ENCODE measurements at regions not wholly inside any gene's neighbourhood (a gene's known extent, or its start where the extent isn't known, plus 50 kb on each side); places are given as distances from the start of the nearest gene placed in this dataset.

DNA sequence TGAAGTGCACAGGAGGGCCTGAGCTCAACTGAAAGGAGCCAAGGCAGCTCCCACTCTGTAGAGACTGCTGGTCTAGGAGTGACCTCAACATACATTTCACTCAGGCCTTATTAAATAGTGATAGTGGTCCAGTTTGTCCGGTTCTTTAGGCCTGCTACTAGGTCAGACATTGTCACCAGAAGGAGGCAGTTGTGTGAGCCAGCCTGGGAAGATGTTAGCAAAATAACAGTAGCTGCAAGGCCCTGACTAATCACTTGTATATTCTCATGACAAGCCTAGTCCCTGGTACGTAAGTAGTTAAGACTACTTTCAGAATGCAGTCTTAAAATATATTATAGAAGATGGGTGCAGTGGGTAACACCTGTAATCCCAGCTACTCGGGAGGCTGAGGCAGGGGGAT lies 264.0 kb upstream of the CAMK1G start:
- no peak for FAIRE-seq

GRCh38 chr1:209323743-209324142 lies 259.8 kb upstream of the CAMK1G start:
- FAIRE-seq (no peak), DNase-seq (ENCODE audit: low spot score in 2 of 2) (no peak)

More for the DNA sequence above, 264.0 kb upstream of the CAMK1G start:
- no peak for DNase-seq (ENCODE audit: low spot score in 2 of 2)

DNA sequence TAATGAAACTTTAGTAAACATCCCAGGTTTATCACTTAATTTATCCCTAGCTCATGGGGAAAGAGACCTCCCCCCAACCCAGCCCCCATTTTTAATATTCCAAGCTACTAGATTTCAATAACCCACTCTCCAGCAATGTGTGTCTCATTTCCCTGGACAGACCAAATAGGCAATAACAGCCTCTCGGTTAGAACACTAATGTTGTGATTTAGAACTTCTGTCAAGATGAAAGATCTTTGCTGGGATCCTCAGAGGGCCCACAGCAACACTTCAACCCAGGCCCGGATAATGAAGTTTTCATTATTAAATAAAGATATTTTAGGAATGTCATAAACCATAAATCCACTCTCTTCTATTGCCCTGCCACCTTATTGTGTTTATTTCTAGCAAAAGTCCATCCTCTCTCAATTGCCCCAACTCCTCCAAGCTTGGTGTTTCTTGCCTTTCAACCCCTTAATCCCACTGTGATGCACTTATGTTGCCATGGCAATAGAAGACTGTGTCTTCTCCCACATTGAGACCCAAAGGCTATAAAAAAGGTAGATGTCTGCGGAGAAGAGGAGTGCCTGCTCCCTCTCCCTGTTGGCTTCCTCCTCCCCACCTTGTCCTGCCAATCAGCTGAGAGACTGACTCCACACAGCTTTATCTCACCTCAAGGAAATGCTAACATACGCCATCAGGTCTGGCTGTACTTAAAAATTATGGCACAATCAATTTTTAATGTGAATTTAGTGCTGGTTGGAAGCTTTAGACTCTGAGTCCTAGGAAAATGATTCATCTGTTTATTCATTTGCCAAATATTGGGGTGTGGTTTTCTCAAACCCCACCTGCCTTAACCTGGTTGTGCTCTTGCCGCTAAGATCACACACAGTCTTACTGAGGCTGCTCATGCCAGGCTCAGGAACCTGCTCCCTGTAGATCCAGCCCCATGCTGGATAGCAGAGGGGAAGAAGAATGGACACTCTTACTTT lies 258.3 kb upstream of the CAMK1G start:
- FAIRE-seq, result no peak
- DNase-seq (ENCODE audit: low spot score in 2 of 2), result no peak

- DNase-seq (ENCODE audit: low spot score in 2 of 2) (no peak), FAIRE-seq (no peak)
These were observed 257.4 kb upstream of the CAMK1G start for GRCh38 chr1:209326076-209326475.

GRCh38 chr1:209326831-209327230 lies 256.7 kb upstream of the CAMK1G start:
- DNase-seq (ENCODE audit: low spot score in 2 of 2) (no peak), FAIRE-seq (no peak)

DNA sequence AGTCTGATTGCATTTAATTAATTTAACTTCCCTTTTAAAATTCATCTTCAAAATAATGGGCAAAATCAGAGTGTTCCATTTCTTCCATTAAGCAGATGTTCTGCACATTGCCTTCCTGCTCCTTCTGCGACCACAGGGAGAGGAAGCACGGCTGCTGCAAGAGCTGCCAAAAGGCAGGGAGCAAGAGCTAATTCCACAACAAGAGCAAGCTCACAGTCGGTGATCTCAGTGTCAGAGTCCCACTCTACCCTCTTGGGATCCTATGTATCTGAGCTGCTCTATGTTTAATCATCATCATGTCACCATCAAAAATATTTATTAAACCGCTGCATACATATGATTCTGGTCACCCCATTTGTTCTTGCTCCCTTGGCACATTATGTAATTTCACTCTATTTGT lies 255.3 kb upstream of the CAMK1G start:
- FAIRE-seq, result no peak
- DNase-seq (ENCODE audit: low spot score in 2 of 2), result no peak

DNA sequence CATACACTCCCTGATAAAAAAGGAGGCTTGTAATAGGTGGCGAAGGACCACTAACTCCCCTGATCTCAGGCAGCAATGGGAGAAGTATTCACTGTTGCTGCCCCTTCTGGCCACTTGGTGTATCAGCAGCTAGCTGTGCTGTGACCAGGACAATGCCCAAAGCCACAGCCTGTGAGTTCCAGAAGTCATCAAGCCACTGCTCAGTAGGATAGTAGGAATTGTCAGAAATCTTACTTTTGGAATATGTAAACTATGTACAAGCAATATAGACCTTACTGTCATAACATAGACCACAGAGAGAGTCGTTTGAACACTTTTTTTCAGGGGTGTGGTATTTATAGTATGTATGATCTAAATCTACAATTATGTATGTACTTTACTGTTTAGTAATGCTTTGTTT lies 248.3 kb upstream of the CAMK1G start:
- no peak for DNase-seq (ENCODE audit: low spot score in 2 of 2)
- no peak for FAIRE-seq

DNA sequence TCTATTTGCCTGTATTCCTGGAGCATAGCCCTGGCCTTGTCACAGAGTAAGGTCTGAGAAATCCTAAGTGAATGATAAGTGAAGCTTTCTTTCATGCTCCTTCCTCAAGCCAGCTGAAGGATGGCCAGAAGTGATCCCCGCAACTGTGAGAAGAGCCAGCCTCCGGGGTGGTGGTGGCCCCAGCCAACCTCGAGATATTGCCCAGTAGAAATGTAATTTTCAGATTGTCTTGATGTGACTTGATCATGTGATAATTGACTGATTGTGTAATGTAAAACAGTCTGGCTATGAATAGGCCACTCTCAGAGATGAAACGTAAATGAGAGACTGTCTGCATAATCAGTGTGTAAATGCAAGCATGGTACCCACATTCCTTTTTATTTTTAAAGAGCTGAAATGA lies 242.4 kb upstream of the CAMK1G start:
- no peak for FAIRE-seq
- no peak for DNase-seq (ENCODE audit: low spot score in 2 of 2)

GRCh38 chr1:209341673-209342420 lies 241.7 kb upstream of the CAMK1G start:
- FAIRE-seq (no peak), DNase-seq (ENCODE audit: low spot score in 2 of 2) (no peak)

GRCh38 chr1:209342441-209343175 lies 240.9 kb upstream of the CAMK1G start:
- FAIRE-seq (no peak), DNase-seq (ENCODE audit: low spot score in 2 of 2) (no peak)

DNA sequence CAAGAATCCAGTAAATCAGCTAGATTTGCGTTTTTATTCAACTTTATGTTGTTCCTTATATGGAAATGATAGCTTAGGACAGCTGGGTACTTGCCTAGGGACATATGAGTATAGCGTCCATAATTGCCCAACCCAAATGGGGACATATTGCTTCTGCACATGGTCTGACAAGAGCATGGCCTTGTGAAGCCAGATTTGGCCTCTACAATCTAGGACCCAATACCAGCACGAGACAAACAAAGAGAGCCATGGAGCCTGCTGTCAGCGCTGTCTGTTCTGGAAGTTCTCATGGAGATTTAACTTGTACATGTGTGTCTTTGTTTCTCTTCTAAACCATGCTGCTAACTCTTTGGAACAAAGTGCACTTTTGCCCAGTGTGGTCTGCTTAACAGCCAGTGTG lies 240.0 kb upstream of the CAMK1G start:
- no peak for DNase-seq (ENCODE audit: low spot score in 2 of 2)
- no peak for FAIRE-seq

DNA sequence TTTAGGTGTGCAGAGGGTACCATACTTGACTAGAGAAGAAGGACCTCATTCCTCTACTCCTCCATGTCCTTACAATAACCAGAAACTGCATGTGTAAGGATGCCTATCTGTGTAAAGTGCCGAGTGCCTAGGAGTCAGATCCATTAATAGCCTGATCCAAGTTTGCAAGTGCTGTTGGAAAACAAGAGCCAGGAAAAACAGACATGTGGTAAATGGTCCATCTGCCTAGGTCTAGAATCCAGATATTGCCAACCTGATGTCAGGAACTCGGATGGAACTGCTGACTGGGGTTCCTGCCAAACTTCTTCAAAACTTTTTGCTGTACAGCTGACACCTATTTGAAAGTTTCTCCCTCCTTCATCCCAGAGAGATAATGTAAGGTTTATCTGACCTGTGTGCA lies 239.4 kb upstream of the CAMK1G start:
- no peak for FAIRE-seq
- DNase-seq (ENCODE audit: low spot score in 2 of 2), result no peak

DNA sequence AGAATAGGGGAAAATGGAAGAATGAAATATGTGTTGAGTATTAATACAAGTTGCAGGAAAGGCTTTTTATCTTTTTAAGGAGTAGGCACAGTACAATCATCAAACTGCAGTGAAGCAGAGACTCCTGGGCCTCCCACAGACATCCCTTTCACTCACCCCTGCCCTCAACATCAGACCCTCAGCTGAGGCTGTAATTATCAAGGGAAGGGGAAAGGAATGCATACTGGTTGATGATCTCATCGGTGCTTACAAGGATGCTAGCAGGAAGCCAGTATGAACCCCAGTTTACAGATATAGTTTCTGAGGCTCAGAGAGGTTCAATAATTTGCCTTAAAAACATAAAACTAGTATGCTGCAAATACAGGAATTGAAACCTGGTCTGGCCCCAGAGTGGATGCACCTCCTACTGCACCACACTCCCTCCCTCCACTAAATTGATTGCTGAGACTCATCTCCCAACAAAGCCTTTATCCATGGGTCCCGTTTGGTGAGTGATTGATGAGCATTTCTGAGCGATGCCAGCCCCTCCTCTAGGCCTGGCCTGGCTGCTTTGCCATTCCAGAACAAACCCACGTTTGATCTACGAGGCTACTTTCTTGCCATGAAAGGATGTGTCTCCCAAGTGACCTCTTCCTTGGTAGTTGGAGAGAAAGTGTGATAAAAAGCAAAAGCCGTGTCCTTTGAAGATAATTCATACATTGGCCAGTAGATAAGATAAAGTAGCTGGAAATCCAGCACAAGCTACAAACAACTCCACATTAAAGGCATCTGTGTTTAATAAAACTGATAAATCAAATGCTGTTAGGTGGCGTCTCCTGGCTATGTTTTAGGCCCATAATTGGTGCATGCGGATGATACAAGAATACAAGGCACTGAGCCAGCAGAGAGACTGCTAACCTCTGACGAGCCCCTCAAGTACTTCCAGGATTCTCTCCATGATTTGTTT lies 233.9 kb upstream of the CAMK1G start:
- DNase-seq (ENCODE audit: low spot score in 2 of 2) (no peak), FAIRE-seq (no peak)

- no peak for FAIRE-seq
- no peak for DNase-seq (ENCODE audit: low spot score in 2 of 2)
These were observed 230.5 kb upstream of the CAMK1G start for GRCh38 chr1:209353053-209353452.

DNA sequence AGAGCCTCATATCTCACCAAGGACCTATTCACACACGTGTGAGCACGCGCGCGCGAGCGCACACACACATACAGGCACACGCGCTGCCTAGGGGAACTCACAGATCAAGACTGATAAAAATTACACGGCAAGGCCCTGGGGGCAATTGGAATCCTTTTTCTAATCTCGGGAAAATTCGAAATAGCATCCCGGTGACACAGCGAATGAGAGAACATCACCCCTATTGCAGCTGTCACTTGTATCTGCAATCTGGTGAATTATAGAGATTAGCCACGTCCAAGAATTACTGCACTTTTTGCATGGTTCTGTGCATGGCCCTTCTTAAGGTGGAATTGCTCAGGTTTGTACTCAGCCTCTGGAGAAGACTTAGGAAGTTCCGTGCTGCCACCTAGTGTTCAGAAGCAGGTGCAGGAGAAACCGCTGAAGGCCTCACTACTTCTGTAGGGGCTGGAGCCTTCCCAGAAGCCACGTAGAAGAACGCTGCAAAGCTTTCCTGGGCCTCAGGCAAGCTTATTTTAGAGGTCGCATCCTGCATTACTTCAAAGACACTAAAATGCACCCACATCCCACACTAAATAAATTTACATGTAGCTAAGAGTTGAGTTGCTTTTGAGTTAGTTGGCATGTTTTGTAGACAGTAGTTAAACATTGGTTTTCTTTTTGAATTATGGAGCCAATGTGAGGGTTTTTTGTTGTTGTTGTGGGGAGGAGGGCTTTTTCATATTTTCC lies 229.2 kb upstream of the CAMK1G start:
- FAIRE-seq (no peak), DNase-seq (ENCODE audit: low spot score in 2 of 2) (peak; percentile 14 to 55)

DNA sequence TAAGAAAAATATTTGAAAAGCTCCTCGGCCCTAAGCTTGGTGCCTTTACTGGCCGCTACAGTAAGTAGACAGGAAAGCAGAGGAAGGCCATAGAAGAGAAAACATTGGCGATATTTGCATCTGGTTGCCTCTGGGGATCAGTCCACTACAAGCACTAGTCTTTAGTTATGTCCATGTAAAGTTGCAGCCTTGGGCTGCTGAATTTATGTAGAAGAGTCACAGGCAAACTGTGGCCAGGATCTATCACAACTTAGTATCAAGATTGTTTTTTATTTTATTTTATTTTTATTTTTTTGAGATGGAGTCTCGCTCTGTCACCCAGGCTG lies 228.7 kb upstream of the CAMK1G start:
- FAIRE-seq (no peak), DNase-seq (ENCODE audit: low spot score in 2 of 2) (no peak)

DNA sequence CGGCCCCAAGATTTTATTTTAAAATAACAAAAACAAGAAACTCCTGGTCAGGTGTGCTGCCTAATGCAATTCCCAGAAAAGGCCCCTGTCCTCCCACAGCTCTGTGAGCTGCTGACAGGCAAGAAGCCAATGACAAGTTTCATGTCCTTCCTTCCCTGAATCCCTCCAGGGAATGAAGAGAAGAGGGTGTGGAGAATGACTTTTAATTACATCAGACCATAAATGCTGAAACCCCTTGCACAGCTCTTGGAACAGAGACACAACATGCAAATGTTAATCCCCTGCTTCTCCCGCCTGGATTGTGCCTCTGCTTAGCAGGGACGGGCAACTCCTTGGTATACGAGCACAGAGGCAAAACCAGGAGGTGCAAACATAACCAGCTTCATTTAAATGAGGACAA lies 228.1 kb upstream of the CAMK1G start:
- no peak for FAIRE-seq
- no peak for DNase-seq (ENCODE audit: low spot score in 2 of 2)

DNA sequence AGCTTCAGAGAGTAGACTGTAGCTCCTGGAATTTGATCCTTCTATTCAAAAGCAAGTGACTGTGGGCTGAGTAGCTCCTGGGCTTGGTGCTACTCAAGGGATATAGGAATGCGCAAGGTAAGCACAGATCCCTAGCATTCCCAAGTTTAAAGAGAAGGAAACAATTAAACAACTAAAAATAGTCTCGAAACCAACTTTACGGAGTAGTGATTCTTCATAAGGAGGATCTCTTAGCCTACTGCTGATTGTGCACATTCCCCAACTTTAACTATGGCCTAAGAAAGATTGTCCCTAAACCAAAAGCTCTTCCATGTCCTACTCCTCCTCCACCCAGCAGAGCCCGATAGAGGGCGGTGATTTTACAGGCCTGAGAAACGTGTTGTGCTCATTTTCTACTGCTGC lies 226.5 kb upstream of the CAMK1G start:
- FAIRE-seq (no peak), DNase-seq (ENCODE audit: low spot score in 2 of 2) (no peak)

- DNase-seq (ENCODE audit: low spot score in 2 of 2) (no peak), FAIRE-seq (no peak)
These were observed 220.4 kb upstream of the CAMK1G start for GRCh38 chr1:209363112-209363511.
